ENCODE measurements at regions not wholly inside any gene's neighbourhood (a gene's known extent, or its start where the extent isn't known, plus 50 kb on each side); places are given as distances from the start of the nearest gene placed in this dataset.

- DNase-seq (ENCODE audit: low read depth) = no peak
These were observed 258.1 kb downstream of the IPO8 start for GRCh38 chr12:30437616-30438015.

GRCh38 chr12:30437044-30437443 lies 258.6 kb downstream of the IPO8 start:
- DNase-seq (ENCODE audit: low read depth) = no peak

- no peak for DNase-seq (ENCODE audit: low read depth)
These were observed 267.6 kb downstream of the IPO8 start for GRCh38 chr12:30428098-30428497.

- no peak for DNase-seq (ENCODE audit: low read depth)
These were observed 268.1 kb downstream of the IPO8 start for GRCh38 chr12:30427555-30427954.

- DNase-seq (ENCODE audit: low read depth) = no peak
These were observed 270.2 kb downstream of the IPO8 start for GRCh38 chr12:30425445-30425844.

GRCh38 chr12:30423330-30423729 lies 272.3 kb downstream of the IPO8 start:
- DNase-seq (ENCODE audit: low read depth) = no peak

- DNase-seq (ENCODE audit: low read depth) = no peak
These were observed 272.8 kb downstream of the IPO8 start for GRCh38 chr12:30422844-30423243.

- DNase-seq (ENCODE audit: low read depth) = peak; percentile 47
These were observed 275.1 kb downstream of the IPO8 start for GRCh38 chr12:30420561-30420960.

- DNase-seq (ENCODE audit: low read depth) = peak; percentile 99
These were observed 277.9 kb downstream of the IPO8 start for GRCh38 chr12:30417697-30418231.

GRCh38 chr12:30416631-30417030 lies 279.0 kb downstream of the IPO8 start:
- DNase-seq (ENCODE audit: low read depth) = no peak

GRCh38 chr12:30415777-30416176 lies 279.9 kb downstream of the IPO8 start:
- DNase-seq (ENCODE audit: low read depth) = no peak

GRCh38 chr12:30414507-30414906 lies 281.2 kb downstream of the IPO8 start:
- no peak for DNase-seq (ENCODE audit: low read depth)

GRCh38 chr12:30400349-30400748 lies 295.3 kb downstream of the IPO8 start:
- DNase-seq (ENCODE audit: low read depth) = no peak

- DNase-seq (ENCODE audit: low read depth) = no peak
These were observed 295.8 kb downstream of the IPO8 start for GRCh38 chr12:30399859-30400258.

- DNase-seq (ENCODE audit: low read depth) = no peak
These were observed 299.1 kb downstream of the IPO8 start for GRCh38 chr12:30396576-30396975.

GRCh38 chr12:30395190-30395589 lies 300.5 kb downstream of the IPO8 start:
- DNase-seq (ENCODE audit: low read depth) = no peak

GRCh38 chr12:30391766-30392366 lies 303.8 kb downstream of the IPO8 start:
- no peak for DNase-seq (ENCODE audit: low read depth)

GRCh38 chr12:30385706-30386105 lies 310.0 kb downstream of the IPO8 start:
- no peak for DNase-seq (ENCODE audit: low read depth)

GRCh38 chr12:30384976-30385375 lies 310.7 kb downstream of the IPO8 start:
- no peak for DNase-seq (ENCODE audit: low read depth)

GRCh38 chr12:30378307-30378706 lies 317.4 kb downstream of the IPO8 start:
- no peak for DNase-seq (ENCODE audit: low read depth)

- DNase-seq (ENCODE audit: low read depth) = no peak
These were observed 330.8 kb downstream of the IPO8 start for GRCh38 chr12:30364822-30365221.

- DNase-seq (ENCODE audit: low read depth) = no peak
These were observed 334.5 kb downstream of the IPO8 start for GRCh38 chr12:30361145-30361544.

- DNase-seq (ENCODE audit: low read depth) = no peak
These were observed 337.0 kb downstream of the IPO8 start for GRCh38 chr12:30358671-30359070.

GRCh38 chr12:30357766-30358490 lies 337.7 kb downstream of the IPO8 start:
- no peak for DNase-seq (ENCODE audit: low read depth)

All from HS-27A (cell line).